GM18511 (cell line): ENCODE measurements at regions not wholly inside any gene's neighbourhood (a gene's known extent, or its start where the extent isn't known, plus 50 kb on each side); places are given as distances from the start of the nearest gene placed in this dataset.

Experiments used
- ATAC-seq: cut with Tn5 transposase; IDR thresholded peaks from one replicate; pipeline ENCODE4 v1.9.1; 2021; ENCODE audit warnings: mild to moderate bottlenecking, moderate library complexity; ENCODE audit not compliant: unreplicated experiment

GRCh38 chr6:4311976-4312860 lies 176.8 kb upstream of the ECI2 start:
- no peak for ATAC-seq

GRCh38 chr6:4309540-4309939 lies 174.2 kb upstream of the ECI2 start:
- no peak for ATAC-seq

DNA sequence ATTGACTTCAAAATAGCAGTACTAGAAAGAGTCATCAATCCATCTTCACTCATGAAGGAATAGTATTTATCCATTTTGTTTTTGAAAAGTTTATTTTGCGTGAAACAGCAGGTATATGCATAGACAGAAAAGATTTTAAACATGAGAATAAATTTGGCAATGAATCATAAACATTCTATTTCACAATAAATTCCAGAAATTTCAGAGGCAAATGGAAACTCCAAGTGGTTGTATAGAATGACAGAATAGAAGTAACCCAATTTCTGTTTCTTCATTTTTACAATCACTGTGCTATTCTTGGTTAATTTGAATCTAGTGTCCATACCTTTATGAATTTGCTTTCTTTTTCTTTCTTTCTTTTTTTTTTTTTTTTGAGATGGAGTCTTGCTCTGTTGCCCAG lies 173.0 kb upstream of the ECI2 start:
- ATAC-seq, result no peak

DNA sequence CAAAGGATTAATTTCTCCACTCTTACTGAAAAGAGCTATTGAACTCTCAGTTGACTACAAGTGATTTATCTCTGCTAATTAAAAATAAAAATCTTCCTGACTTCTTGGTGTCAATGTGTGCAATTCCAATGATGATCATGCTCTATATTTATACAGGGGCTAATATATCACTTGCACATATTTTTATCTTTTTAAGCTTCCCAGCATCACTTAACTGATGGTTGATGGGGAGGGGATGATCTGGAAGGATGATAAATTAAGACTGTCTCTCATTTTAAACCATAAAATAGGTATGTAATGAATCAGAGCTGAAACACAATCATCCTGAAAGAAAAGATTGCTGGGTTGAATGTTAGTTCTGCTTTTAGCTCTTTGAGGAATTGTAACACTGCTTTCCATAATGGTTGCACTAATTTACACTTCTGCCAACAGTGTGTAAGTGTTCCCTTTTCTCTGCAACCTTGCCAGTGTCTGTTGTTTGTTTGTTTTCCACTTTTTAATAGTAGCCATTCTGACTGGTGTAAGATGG lies 169.6 kb upstream of the ECI2 start:
- ATAC-seq, result no peak

DNA sequence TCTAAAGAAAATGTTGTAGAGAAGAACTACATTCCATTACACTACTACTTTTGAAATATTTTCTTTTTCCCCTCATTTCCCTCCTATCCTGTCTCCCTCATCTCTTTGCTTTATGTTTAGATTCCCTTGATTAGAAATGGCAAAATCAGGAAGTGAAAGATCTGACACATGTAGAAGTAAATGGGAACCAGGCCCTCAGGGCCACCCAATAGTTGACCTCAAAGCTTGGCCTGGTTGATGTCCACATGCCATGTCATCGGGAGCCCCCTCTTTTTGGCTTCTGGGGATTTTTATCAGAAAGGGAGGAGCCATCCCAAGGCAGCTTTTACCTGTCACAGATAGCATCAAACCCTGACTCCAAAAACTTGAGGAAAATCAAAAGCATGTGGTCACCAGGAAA lies 168.3 kb upstream of the ECI2 start:
- ATAC-seq, result no peak

- ATAC-seq, result no peak
Observed at GRCh38 chr6:4302524-4302923, 167.1 kb upstream of the ECI2 start.

DNA sequence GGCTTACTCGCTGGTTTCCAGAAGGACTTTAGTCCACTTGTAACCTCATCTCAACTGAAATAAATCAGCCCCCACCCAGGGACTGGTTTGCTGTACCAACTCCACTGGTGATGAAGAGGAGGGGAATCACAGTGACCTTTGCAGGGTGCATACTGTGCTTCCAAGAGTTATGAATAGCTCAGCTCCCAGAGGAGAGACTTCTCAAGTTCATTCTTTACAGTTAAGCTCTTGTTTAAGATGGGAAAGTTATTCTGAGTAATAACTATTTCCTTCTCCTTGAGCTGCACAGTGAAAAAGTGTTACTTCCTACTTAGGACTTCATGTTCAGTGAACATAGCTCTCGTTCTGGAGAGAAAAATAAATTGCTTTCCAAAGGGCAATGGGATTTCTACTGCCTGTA lies 166.5 kb upstream of the ECI2 start:
- ATAC-seq, result no peak

- ATAC-seq, result no peak
Observed at GRCh38 chr6:4300917-4301316, 165.5 kb upstream of the ECI2 start.

GRCh38 chr6:4299476-4299875 lies 164.1 kb upstream of the ECI2 start:
- ATAC-seq, result no peak

- ATAC-seq, result no peak
Observed at GRCh38 chr6:4297348-4297747, 162.0 kb upstream of the ECI2 start.

- ATAC-seq, result no peak
Observed at GRCh38 chr6:4296552-4296951, 161.2 kb upstream of the ECI2 start.

DNA sequence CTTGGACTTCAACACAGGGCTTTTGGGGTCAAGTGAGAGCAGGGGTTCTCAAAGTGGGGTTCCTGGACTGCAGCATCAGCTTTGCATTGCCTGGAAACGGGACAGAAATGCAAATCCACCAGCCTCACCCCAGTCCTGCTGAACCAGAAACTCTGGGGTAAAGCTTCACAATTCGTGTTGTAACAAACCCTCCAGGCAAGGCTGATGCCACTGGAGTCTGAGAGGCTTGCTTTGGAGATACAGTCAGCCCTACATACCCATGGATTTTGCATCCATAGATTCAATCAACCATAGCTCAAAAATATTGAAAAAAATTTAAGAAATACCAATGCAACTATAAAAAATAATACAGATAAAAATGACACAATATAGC lies 160.4 kb upstream of the ECI2 start:
- no peak for ATAC-seq

- no peak for ATAC-seq
Observed at GRCh38 chr6:4295058-4295782, 159.8 kb upstream of the ECI2 start.

DNA sequence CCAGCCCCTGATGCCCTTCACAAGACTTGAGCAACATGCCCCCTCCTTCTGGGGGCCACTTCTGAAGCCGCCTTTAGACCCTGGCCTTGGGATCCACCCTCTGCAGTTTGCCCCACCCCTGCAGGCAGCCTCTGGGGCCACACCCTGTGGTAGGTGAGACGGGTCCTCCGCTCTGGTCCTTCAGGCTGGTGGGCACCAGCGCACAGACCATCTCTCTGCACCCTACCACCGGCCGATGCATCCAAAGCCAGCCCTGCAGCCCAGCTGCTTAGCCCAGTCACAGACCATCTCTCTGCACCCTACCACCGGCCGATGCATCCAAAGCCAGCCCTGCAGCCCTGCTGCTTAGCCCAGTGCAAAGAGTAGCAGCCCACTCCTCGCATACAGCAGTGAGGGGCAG lies 159.3 kb upstream of the ECI2 start:
- no peak for ATAC-seq

GRCh38 chr6:4291453-4292403 lies 156.4 kb upstream of the ECI2 start:
- ATAC-seq, result no peak

DNA sequence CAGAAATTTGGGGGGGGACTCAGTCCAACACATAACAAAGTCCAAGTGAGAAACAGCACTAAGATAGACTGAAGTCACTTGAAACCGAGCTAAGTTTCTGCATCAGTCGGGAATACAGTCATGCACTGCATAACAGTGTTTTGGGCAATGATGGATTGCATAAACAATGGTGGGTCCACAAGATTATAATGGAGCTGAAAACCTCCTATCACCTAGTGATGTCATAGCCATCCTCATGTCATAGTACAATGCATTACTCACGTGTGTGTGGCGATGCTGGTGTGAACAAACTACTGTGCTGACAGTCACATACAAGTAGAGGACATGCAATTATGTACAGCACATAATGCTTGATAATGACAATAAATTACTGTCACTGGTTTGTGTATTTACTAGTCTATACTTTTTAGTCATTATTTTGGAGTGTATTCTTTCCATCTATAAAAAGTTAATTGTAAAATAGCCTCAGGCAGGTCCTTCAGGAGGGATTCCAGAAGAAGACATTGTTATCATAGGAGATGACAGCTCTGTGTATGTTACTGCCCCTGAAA lies 154.5 kb upstream of the ECI2 start:
- ATAC-seq, result no peak

DNA sequence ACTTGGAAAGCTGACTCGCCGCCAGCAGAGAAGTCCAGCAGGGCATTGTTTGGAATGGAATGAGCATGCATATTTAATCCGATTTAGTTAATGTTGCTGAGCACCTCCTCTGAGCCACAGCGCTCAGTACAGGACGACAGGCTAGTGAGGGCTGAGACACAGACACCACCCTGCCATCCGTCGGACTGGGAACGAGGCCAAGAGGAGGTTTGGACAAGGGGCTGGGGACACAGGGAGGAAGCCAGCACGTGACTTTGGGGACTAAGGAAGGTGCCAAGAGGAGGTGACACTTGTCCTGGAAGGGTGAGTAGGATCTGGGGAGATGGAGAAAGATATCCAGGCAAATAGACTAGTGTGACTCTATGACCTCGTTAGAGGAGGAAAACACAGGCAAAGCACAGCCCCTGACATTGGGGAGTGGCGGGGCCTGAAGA lies 152.5 kb upstream of the ECI2 start:
- ATAC-seq, result no peak

- no peak for ATAC-seq
Observed at GRCh38 chr6:4287372-4287771, 152.0 kb upstream of the ECI2 start.

DNA sequence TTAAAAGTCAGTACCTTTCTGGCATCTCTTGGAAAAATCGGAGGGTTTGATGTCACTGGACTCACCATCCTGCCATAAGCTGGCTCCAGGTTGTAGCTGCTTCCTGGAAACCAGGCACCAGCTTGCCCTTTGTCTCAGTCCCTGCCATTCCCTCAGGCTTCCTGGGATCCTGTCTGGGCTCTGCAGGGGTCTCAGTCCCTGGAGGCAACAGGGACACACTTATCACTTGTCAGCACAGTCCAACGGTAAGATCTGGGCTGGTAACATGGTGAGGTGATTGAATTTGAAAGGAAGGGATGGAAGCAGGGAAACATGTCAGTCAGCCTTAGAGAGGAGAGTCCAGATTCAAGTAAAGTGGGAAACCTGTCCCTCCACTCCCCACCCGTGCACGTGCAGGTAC lies 147.6 kb upstream of the ECI2 start:
- ATAC-seq, result no peak
